Thoracic aorta (tissue), 2 donors: ENCODE measurements at regions not wholly inside any gene's neighbourhood (a gene's known extent, or its start where the extent isn't known, plus 50 kb on each side); places are given as distances from the start of the nearest gene placed in this dataset.
"Not testable (repeated sequence)": the region's sequence is repeated elsewhere in the genome, so short reads cannot be mapped to it uniquely, and the experiment has no call there.

ENCODE experiments used
- ATAC-seq: fragments of 150-250 bp; one replicate; pipeline ENCODE4 v1.8.0; 2017; ENCODE audit warnings: low read depth; ENCODE audit not compliant: insufficient number of reproducible peaks, low FRiP score
- DNase-seq: peaks from one replicate; pipeline ENCODE4 v3.0.0-alpha.2; 2020; ENCODE audit warnings: low spot score
- H3K27ac ChIP-seq, 2 donors: fragments of 200-600 bp; sonication (generic); 1 replicate in 1 of 2; 2 replicates in 1 of 2; pipeline ENCODE4 v1.5.1; 2016; ENCODE audit warnings: mild to moderate bottlenecking in 2 of 2, moderate library complexity in 2 of 2
- H3K27me3 ChIP-seq: fragments of 200-600 bp; sonication (generic); replicated peaks from 2 replicates; pipeline ENCODE4 v1.6.0; 2016; ENCODE audit warnings: mild to moderate bottlenecking; ENCODE audit not compliant: insufficient read depth
- H3K36me3 ChIP-seq: fragments of 200-600 bp; sonication (generic); one replicate; pipeline ENCODE4 v1.5.1; 2016
- H3K4me1 ChIP-seq, 2 donors: fragments of 200-600 bp; sonication (generic); 1 replicate in 1 of 2; 2 replicates in 1 of 2; pipeline versions ENCODE4 v1.5.1 to v1.6.0; 2016; ENCODE audit warnings: low read depth in 2 of 2, mild to moderate bottlenecking in 1 of 2; ENCODE audit not compliant: control insufficient read depth in 1 of 2
- H3K4me3 ChIP-seq: fragments of 200-600 bp; sonication (generic); 2 replicates; pipeline ENCODE4 v1.5.1; 2016; ENCODE audit warnings: mild to moderate bottlenecking
- H3K9me3 ChIP-seq: fragments of 200-600 bp; sonication (generic); 2 replicates; pipeline ENCODE4 v1.5.1; 2016
- CTCF ChIP-seq: fragments of 200-600 bp; sonication (generic); IDR thresholded peaks from one replicate; pipeline ENCODE4 v1.5.1; 2019; ENCODE audit warnings: antibody characterized with exemption

DNA sequence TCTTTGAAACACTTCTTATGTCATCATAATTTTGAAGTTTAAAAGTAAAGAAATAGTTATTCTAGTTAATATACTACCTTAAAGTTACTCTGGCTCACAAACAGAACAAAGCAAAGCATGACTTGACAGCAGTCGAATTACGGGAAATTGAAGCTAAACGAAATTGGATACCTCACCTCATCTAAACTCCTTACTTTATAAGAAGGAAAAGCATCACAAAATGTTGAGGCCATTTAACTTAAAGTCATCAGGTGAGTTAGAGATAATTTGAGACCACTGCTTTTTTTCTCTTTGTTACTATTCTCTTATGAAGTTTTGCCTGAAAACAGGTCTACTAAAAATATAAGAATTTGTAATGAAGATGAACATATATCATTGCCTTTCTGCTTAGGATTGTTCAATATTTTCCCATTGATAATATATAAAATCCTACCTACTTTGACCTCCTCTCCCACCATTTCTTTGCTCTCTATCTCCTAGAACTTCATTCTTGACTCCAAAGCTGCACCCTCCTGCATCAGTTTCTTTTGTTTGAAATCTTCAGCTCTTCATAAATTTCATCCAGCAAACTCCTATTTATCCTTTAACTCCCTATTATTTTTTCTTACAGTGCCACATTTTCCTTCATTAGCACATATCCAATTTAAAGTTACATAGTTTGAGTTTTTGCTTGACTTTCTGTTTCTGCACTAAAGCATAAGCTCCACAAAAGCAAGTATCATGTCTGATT is 510.7 kb upstream of the ZNF337 start:
- Histone ChIP-seq H3K36me3 (no peaks in the 10 kb centered on the region), H3K4me1 (peaks cover 0 to 7% of the 10 kb centered on the region in 2 donors), H3K4me3 (peak overlapping the region; percentile 57), H3K27me3 (peaks cover 6% of the 10 kb centered on the region), H3K27ac (no peak overlapping the region), H3K9me3 (no peaks in the 10 kb centered on the region)
- no peak for TF ChIP-seq CTCF
- ATAC-seq (no peak), DNase-seq (no peak)

DNA sequence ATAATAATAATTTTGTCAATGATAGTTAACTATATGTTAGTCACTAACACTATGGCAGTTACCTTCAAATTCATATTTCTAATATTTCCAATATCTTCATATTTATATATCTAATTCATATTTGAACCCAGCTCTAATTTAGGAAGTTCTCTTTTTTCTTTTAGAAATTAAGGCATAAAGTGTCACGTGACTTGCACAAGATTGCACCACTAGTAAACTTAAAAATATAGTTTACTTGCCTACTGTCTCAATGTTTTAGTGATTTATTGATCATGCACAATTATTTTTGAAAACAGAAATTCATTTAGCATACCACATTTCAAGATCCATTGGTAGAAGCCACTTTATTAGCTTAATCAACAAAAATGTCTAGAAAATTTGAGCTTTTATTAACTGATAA is 508.7 kb upstream of the ZNF337 start:
- ATAC-seq = no peak
- TF ChIP-seq CTCF = no peak
- H3K9me3 ChIP-seq = peaks cover 7% of the 10 kb centered on the region
- peaks cover 6% of the 10 kb centered on the region for H3K27me3 ChIP-seq
- no peak overlapping the region for H3K27ac ChIP-seq
- H3K4me1 ChIP-seq = peaks cover 0 to 7% of the 10 kb centered on the region in 2 donors
- no peaks in the 10 kb centered on the region for H3K36me3 ChIP-seq
- DNase-seq = no peak
- no peak overlapping the region for H3K4me3 ChIP-seq

GRCh38 chr20:26201026-26201425 is 504.4 kb upstream of the ZNF337 start:
- not testable (repeated sequence) for H3K9me3 ChIP-seq, H3K27me3 ChIP-seq, ATAC-seq, H3K4me1 ChIP-seq, H3K27ac ChIP-seq, H3K36me3 ChIP-seq, DNase-seq, H3K4me3 ChIP-seq

DNA sequence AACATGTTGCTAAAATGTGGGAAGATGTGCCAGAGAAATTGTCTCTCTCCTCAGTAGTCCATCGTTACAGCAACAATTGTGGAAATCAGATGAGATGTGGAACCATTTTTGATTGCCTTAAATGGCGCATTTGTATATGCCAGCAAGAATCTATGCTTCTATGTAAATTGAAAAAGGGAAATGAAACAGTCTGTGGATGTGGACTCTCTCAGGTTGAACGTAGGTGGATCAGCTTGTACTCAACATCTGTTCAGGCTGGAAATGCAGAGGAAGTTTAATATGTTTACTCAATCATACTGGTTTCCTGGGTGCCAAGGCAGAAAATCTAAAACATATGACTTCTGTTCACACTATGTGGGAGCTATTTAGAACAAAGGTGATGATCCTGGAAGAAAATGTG is 490.7 kb upstream of the ZNF337 start:
- H3K9me3 ChIP-seq, ATAC-seq, DNase-seq, H3K36me3 ChIP-seq, H3K4me3 ChIP-seq, H3K27ac ChIP-seq, H3K4me1 ChIP-seq, H3K27me3 ChIP-seq: not testable (repeated sequence)

DNA sequence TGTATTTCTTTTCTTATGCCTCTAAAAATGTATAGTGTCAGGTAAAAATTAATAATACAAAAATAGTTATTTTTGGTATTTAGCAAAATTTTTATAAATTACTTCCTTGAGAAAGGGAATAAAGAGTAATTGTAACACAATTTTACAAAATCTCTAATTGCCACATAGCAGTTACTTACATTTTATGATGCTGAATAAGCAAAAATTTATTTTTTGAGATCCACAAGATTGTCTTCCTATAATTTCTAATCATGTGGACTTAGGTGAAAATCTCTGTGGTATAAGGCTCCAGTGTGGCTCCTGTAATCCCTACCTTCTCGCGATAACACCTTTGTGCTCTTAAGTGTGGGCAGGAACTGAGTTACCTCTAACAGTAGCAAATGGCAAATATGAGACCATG is 487.1 kb upstream of the ZNF337 start:
- not testable (repeated sequence) for ATAC-seq, H3K27me3 ChIP-seq, H3K4me3 ChIP-seq, H3K9me3 ChIP-seq, H3K27ac ChIP-seq, H3K4me1 ChIP-seq, H3K36me3 ChIP-seq, DNase-seq

- H3K27ac ChIP-seq, H3K4me1 ChIP-seq, DNase-seq, H3K27me3 ChIP-seq, ATAC-seq, H3K4me3 ChIP-seq, H3K36me3 ChIP-seq, H3K9me3 ChIP-seq: not testable (repeated sequence)
Measured at GRCh38 chr20:26181364-26181763, 484.7 kb upstream of the ZNF337 start.

GRCh38 chr20:26171875-26172274 is 475.2 kb upstream of the ZNF337 start:
- H3K4me1 ChIP-seq, ATAC-seq, H3K9me3 ChIP-seq: not testable (repeated sequence)

DNA sequence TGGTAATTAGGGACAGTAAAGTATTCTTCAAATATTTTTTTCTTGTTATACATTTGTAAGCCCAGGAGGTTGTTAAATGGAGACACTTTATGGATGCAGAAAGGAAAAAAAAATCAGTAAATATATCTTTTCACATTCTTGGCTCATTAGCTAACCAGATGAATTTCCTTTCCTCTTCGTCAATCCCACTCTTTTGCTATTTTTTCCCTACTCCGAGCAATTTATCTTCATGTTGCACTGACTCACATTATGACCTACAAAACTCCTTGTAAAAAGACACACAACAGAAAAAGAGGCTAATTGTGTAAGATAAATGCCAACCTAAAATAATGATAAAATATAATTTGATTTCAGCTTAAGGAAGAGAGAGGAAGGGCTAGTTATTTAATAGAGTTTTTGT is 472.9 kb upstream of the ZNF337 start:
- no peaks in the 10 kb centered on the region for H3K4me1 ChIP-seq
- no peaks in the 10 kb centered on the region for H3K9me3 ChIP-seq
- H3K27ac ChIP-seq = no peak overlapping the region
- no peak for DNase-seq
- TF ChIP-seq CTCF = no peak
- H3K36me3 ChIP-seq = no peaks in the 10 kb centered on the region
- no peak overlapping the region for H3K4me3 ChIP-seq
- no peaks in the 10 kb centered on the region for H3K27me3 ChIP-seq
- ATAC-seq = no peak

More at GRCh38 chr20:26171875-26172274, 475.2 kb upstream of the ZNF337 start:
- not testable (repeated sequence) for H3K27ac ChIP-seq, H3K36me3 ChIP-seq, H3K27me3 ChIP-seq, H3K4me3 ChIP-seq, DNase-seq
